ENCODE measurements at regions not wholly inside any gene's neighbourhood (a gene's known extent, or its start where the extent isn't known, plus 50 kb on each side); places are given as distances from the start of the nearest gene placed in this dataset.
"Not testable (repeated sequence)": the region's sequence is repeated elsewhere in the genome, so short reads cannot be mapped to it uniquely, and the experiment has no call there.

GRCh38 chr5:124619121-124619520, 127.3 kb downstream of the ZNF608 start:
- no peak for DNase-seq (ENCODE audit: low spot score)

GRCh38 chr5:124617787-124618186, 128.7 kb downstream of the ZNF608 start:
- DNase-seq (ENCODE audit: low spot score), result no peak

GRCh38 chr5:124614836-124615385, 131.5 kb downstream of the ZNF608 start:
- DNase-seq (ENCODE audit: low spot score), result no peak

- DNase-seq (ENCODE audit: low spot score), result no peak
These were observed 132.3 kb downstream of the ZNF608 start for GRCh38 chr5:124614105-124614504.

GRCh38 chr5:124613273-124613953, 133.0 kb downstream of the ZNF608 start:
- DNase-seq (ENCODE audit: low spot score), result no peak

GRCh38 chr5:124612023-124612422, 134.4 kb downstream of the ZNF608 start:
- no peak for DNase-seq (ENCODE audit: low spot score)

GRCh38 chr5:124611262-124611661, 135.2 kb downstream of the ZNF608 start:
- not testable (repeated sequence) for DNase-seq (ENCODE audit: low spot score)

- DNase-seq (ENCODE audit: low spot score), result not testable (repeated sequence)
These were observed 136.8 kb downstream of the ZNF608 start for GRCh38 chr5:124609685-124610084.

GRCh38 chr5:124606543-124606942, 139.9 kb downstream of the ZNF608 start:
- no peak for DNase-seq (ENCODE audit: low spot score)

- no peak for DNase-seq (ENCODE audit: low spot score)
These were observed 140.3 kb downstream of the ZNF608 start for GRCh38 chr5:124606093-124606492.

GRCh38 chr5:124605541-124605940, 140.9 kb downstream of the ZNF608 start:
- DNase-seq (ENCODE audit: low spot score), result peak; percentile 63

GRCh38 chr5:124604419-124604818, 142.0 kb downstream of the ZNF608 start:
- DNase-seq (ENCODE audit: low spot score), result no peak

- no peak for DNase-seq (ENCODE audit: low spot score)
These were observed 143.4 kb downstream of the ZNF608 start for GRCh38 chr5:124602925-124603650.

GRCh38 chr5:124599028-124599973, 147.1 kb downstream of the ZNF608 start:
- peak; percentile 60 for DNase-seq (ENCODE audit: low spot score)

- DNase-seq (ENCODE audit: low spot score), result no peak
These were observed 149.6 kb downstream of the ZNF608 start for GRCh38 chr5:124596595-124597421.

- DNase-seq (ENCODE audit: low spot score), result peak; percentile 31
These were observed 152.5 kb downstream of the ZNF608 start for GRCh38 chr5:124593952-124594351.

- DNase-seq (ENCODE audit: low spot score), result peak; percentile 18
These were observed 153.5 kb downstream of the ZNF608 start for GRCh38 chr5:124592891-124593290.

GRCh38 chr5:124591583-124591982, 154.9 kb downstream of the ZNF608 start:
- no peak for DNase-seq (ENCODE audit: low spot score)

GRCh38 chr5:124590686-124591085, 155.8 kb downstream of the ZNF608 start:
- DNase-seq (ENCODE audit: low spot score), result no peak

GRCh38 chr5:124587280-124587679, 159.2 kb downstream of the ZNF608 start:
- no peak for DNase-seq (ENCODE audit: low spot score)

Measured in Ammon's horn (tissue), 1 donor.